ES-I3 (cell line): ENCODE measurements at regions not wholly inside any gene's neighbourhood (a gene's known extent, or its start where the extent isn't known, plus 50 kb on each side); places are given as distances from the start of the nearest gene placed in this dataset.

ENCODE experiments used
- H3K36me3 ChIP-seq: 2 replicates; pipeline ENCODE4 v1.6.1; 2013; ENCODE audit warnings: mild to moderate bottlenecking, low read length, control low read depth, moderate library complexity; ENCODE audit not compliant: insufficient read depth
- H3K4me1 ChIP-seq: 2 replicates; pipeline ENCODE4 v1.6.1; 2013; ENCODE audit warnings: mild to moderate bottlenecking, control low read depth, low read length; ENCODE audit not compliant: insufficient read depth
- H3K9ac ChIP-seq: 2 replicates; pipeline ENCODE4 v1.6.1; 2013; ENCODE audit warnings: low read depth, mild to moderate bottlenecking, low read length, moderate library complexity
- H3K9me3 ChIP-seq: 2 replicates; pipeline ENCODE4 v1.6.1; 2013; ENCODE audit warnings: mild to moderate bottlenecking, low read length, moderate library complexity; ENCODE audit not compliant: control insufficient read depth, insufficient read depth

DNA sequence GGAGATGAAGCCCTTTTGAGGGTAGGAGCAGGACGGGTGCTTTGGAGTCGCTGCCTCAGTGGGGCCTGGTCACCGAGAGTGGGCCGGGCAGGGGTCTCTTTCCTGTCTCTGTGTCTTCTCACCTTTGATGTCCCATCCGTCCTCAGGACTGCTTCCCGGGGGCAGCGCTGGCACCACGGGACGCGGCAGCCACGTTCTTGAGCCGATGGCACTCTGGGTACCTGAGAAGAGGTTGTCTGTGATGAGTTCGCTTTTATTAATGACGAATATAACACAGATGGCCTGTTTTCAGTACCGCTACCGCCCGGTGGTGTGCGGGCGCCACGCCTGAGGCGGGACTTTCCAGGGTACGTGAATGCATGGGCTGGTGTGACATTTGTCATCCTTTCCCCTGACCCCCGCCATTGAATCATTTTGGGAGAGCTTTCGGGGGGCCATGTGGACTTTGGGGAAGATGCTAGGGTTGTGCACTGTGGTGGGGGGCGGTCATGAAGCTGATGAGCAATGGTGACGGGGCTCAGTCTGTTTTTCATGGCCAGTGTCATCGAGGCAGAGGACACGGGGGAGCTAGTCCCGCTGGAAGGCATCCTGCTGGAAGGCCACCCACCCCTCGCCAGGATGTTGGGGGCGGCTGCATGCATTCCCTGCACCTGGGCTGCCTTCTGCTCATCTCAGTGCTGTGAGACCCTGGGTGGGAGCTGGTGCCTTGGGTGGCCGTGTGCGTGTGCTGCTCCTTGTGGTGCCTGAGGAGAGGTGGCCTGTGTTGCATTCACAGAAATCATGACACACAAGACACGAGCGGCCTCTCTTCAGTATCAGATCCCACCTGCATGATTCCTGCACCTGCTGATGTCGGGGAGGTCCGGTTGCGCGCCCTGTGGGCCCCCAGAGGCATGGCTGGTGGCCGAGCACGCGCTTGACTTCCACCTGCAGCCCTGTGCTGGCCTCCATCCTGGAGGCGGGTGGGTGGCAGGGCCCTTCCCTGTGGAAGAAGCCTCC, 162.5 kb upstream of the RTL1 start:
- Histone ChIP-seq H3K36me3 (no peaks in the 10 kb centered on the region), H3K9me3 (no peaks in the 10 kb centered on the region), H3K4me1 (no peaks in the 10 kb centered on the region), H3K9ac (no peak overlapping the region)

DNA sequence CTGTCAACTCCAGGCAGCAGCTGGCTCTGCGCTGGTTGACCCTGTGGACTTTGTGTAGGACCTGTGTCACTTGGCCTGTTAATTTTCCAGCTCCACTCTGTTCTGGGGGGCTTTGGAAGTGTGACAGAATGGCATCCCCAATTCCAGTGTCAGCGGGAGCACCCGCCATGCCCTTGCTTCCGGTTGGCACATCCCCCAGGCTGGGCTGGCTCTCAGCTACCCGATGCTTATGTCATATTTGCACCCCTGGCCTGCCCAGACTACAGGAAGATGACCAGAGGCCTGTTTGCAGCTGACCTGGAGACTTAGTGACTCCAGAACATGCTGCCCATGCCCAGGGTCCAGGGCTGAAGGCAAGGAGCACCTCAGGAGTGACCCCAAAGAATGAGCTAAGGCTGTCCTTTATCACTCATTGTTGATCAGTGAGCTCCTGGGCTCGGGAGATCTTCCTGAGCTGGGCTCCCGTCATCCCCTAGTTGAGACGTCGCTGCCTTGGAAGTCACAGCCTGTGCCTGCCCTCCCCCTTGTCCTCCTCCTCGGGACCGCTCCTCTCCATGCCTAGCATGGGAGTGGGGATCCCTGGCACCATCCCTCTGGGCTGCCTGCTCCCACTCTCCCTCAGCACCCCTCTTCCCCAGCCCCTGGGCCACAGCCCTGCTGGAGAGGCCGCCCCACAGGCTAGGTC, 163.4 kb upstream of the RTL1 start:
- Histone ChIP-seq H3K36me3 (no peaks in the 10 kb centered on the region), H3K4me1 (peaks cover 5% of the 10 kb centered on the region; the same call in 1 of the 2 replicates), H3K9me3 (no peaks in the 10 kb centered on the region), H3K9ac (no peak overlapping the region)

DNA sequence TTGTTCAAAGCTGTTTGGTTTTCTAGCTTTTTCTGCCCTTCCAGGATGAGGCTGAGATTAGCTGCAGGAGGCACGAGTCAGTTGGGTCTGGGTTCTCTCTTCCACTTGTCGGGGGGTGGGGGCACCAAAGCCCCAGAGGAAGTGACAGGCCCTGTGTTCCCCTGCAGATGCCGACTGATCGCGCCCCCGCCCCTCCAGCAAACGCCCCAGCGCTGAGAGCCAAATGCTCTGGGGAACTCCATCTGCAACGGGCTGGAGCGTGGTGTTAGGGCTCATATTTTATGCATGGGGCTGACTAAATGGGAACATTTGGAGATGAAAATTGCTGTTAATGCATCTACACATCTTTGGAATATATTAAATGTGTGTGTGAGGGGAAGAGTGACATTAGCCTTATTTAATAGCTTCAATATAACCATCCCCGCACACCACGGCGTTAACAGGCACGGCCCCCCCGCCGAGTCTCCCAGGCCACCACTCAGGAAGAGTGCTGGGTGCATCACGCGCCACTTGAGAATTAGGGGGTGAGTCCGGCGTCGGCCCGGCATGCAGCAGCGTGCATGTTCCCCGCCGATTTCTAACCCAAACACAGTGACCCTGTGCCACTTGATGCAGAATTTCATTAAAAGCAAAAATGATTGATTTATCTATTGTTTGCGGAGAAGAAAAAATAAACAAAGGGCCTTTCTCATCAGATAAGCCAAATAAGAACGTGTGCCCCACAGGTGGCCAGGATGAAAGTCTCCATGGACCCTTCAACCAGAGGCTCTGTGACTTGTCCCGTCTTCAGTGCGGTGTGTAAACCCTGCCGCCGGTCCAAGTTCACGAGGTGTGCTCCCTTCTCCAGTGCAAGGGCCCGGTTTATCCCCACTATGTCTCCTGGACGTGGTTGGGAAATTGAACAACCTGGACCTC, 165.0 kb upstream of the RTL1 start:
- no peaks in the 10 kb centered on the region for H3K36me3 ChIP-seq
- no peaks in the 10 kb centered on the region for H3K9me3 ChIP-seq

DNA sequence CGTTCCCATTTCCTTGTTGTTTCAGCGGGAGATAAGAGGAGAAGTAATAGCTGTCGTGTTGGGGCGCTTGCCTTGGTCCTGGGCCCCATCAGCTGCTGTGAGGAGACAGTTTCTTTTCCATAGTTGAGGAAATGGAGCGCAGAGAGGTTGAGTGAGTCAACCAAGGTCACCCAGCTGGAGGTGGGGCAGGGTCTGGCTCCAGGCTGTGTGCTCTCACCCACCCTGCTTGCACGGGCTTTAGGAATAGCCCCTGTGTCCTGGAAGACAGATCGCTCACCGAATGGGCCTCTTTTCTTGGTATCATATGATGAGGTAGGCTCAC, 165.7 kb upstream of the RTL1 start:
- Histone ChIP-seq H3K4me1 (peaks cover 9% of the 10 kb centered on the region), H3K9ac (no peak overlapping the region), H3K9me3 (no peaks in the 10 kb centered on the region), H3K36me3 (no peaks in the 10 kb centered on the region)

More for the DNA sequence above, 165.0 kb upstream of the RTL1 start:
- H3K4me1 ChIP-seq: peaks cover 9% of the 10 kb centered on the region
- no peak overlapping the region for H3K9ac ChIP-seq

- Histone ChIP-seq H3K9me3 (no peaks in the 10 kb centered on the region), H3K4me1 (peaks cover 9% of the 10 kb centered on the region), H3K9ac (no peak overlapping the region), H3K36me3 (no peaks in the 10 kb centered on the region)
Measured at GRCh38 chr14:101069666-101070362, 166.3 kb upstream of the RTL1 start.

DNA sequence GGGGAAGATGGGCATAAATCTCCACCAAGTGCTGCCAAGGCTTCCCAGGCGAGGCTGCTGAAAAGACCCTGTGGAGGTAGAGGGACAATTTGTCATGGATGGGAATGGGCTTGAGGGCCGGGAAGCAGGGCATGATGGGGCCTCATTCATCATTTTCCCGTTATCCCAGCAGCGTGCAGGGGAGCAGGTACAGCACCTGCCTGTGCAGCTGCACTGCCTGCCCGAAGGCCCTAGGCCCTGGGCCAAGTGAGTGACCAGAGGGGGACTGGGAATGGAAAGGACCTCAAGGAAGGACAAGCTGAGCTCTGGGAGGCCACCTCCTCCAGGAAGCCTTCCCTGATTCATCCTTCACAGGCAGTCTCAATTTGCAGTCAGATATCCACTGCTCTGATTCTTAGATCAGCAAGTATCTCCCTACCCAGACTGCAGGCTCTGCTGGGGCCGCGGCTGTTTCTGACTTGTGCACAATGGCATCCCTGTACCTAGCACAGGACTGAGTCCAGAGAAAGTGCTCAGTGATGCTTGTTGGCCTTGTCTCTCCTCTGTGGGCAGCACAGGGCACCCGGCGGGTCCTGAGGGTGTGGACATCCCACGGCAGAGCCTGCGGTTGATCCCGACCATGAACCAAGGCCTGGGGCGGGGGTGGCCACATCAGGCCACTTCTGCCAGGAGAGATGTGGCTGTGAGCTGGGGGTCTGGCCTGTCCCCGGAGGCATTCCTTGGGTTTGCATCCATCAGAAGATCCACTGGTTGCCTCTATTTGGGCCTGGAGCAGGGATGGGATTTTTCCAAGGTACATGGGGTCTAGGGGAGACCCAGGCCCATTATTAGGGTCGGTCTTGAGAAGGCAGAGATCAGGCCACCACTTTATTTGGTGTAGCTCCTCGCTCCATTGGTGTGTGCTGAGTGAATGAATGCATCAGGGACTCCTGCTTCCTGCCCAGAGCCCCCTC, 167.3 kb upstream of the RTL1 start:
- no peak overlapping the region for H3K9ac ChIP-seq
- H3K9me3 ChIP-seq: no peaks in the 10 kb centered on the region
- H3K4me1 ChIP-seq: peaks cover 9% of the 10 kb centered on the region
- H3K36me3 ChIP-seq: no peaks in the 10 kb centered on the region

DNA sequence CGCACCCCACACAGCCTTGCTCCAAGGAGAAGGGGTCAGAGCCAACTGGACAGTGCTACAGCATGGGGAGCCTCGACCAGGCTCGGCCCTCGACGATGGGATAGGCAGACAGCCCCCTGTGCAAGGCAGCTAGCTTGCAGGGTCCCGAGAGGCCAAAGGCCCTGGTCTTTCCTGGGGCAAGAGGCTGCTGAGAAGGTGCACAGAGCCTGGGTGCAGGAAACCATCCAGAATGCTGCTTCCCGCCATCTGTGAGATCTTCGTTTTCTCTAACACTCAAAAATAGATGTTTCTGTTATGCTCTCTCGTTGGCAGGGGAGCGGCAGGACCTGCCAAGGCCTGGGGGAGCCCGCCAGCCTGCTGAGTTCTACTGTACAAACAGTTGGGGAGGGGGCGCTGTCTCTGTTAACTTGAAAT, 168.0 kb upstream of the RTL1 start:
- H3K36me3 ChIP-seq: no peaks in the 10 kb centered on the region
- no peak overlapping the region for H3K9ac ChIP-seq
- peaks cover 9% of the 10 kb centered on the region for H3K4me1 ChIP-seq
- H3K9me3 ChIP-seq: no peaks in the 10 kb centered on the region

DNA sequence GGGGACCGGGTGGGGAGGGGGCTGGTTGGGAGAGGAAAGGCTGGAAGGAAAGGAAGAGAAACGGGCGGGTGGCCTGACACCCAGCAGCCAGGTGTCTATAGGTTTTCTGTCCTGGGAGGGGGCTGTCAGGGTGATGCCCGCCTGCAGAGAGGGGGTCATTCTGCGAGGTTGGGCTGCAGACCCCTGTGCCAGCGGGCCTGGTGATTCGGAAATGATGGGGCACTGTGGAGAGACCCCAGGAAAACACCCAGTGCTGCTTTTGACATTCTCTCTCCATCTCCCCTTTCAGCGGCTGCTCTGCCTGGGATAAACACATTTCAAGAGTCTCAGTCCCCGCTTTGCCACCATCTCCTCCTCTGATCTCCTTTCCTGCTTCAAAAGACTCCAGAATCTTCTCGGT, 168.5 kb upstream of the RTL1 start:
- Histone ChIP-seq H3K4me1 (peaks cover 9% of the 10 kb centered on the region), H3K9me3 (no peaks in the 10 kb centered on the region), H3K9ac (no peak overlapping the region), H3K36me3 (no peaks in the 10 kb centered on the region)

GRCh38 chr14:101072531-101072930, 169.0 kb upstream of the RTL1 start:
- no peaks in the 10 kb centered on the region for H3K9me3 ChIP-seq
- peaks cover 9% of the 10 kb centered on the region for H3K4me1 ChIP-seq
- peak overlapping the region; percentile 25; the same call in 1 of the 2 replicates for H3K9ac ChIP-seq
- no peaks in the 10 kb centered on the region for H3K36me3 ChIP-seq

GRCh38 chr14:101072945-101073597, 169.5 kb upstream of the RTL1 start:
- Histone ChIP-seq H3K9me3 (no peaks in the 10 kb centered on the region), H3K4me1 (peaks cover 9% of the 10 kb centered on the region), H3K9ac (peak overlapping the region; percentile 25; the same call in 1 of the 2 replicates), H3K36me3 (no peaks in the 10 kb centered on the region)

DNA sequence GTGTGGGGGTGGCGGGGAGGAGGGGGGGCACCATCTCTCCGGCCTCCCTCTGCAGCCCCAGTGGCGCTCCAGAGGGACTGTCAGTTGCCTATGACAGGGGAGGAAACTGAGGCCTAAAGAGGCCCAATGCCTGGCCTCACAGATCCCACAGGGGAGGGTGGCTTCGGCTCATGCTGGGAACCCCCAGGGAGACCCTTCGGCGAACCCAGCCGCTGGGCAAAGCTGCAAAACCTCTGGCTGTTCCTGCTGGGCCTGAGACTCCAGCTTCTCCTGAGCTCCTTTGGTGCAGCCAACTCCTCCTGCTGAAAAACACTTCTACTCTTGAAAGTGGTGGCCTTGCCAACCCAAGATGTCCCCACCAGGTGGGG, 170.1 kb upstream of the RTL1 start:
- H3K36me3 ChIP-seq: no peaks in the 10 kb centered on the region
- H3K4me1 ChIP-seq: peaks cover 9% of the 10 kb centered on the region
- H3K9me3 ChIP-seq: no peaks in the 10 kb centered on the region
- H3K9ac ChIP-seq: no peak overlapping the region

DNA sequence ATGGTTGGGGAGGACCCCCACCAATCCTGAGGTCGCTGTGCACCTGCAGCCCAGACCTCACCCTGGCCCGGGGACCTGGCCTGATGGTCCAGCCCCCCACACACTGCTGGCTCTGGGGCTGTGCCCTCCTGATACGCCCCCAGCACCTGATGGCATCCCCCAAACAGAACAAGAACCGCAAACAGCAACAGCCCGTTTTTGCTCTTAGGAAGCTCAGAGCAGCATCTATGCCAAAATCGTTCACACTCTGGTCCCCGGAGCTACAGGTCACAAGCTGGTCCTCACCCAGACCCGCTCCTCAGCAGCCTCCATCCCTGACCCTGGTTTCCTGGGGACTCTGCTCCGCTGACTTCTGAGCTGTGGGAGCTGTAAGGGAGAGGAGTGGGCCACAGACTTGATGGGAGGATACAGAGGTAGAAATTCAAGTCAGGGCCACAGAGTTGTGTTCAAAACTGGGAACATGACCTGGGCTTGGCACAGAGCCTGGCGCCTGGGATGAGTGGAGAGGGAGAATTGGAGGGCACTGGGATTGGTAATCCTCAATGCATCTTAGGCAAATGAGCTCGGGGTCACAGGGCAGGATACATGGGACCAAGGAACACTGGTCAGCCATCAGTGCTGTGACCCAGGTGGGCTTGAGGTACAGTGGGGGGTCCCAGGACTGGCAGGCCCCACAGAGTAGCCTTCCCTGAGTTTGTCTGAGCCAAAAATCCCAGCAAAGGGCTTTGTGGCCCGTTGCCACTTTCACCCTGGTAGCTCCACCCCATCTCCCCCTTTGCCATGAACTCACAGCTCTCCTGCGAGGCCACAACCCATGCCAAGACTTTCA, 170.9 kb upstream of the RTL1 start:
- no peaks in the 10 kb centered on the region for H3K9me3 ChIP-seq
- no peak overlapping the region for H3K9ac ChIP-seq
- H3K36me3 ChIP-seq: no peaks in the 10 kb centered on the region
- peaks cover 9% of the 10 kb centered on the region for H3K4me1 ChIP-seq
